GM21528 (cell line): ENCODE measurements at regions not wholly inside any gene's neighbourhood (a gene's known extent, or its start where the extent isn't known, plus 50 kb on each side); places are given as distances from the start of the nearest gene placed in this dataset.
"Not testable (repeated sequence)": the region's sequence is repeated elsewhere in the genome, so short reads cannot be mapped to it uniquely, and the experiment has no call there.

Experiments
- ATAC-seq: cut with Tn5 transposase; IDR thresholded peaks from one replicate; pipeline ENCODE4 v1.9.1; 2021; ENCODE audit warnings: mild to moderate bottlenecking, moderate library complexity; ENCODE audit not compliant: unreplicated experiment, low FRiP score

- ATAC-seq, result no peak
Measured at GRCh38 chr4:18194278-18194677, 172.7 kb upstream of the LCORL start.

DNA sequence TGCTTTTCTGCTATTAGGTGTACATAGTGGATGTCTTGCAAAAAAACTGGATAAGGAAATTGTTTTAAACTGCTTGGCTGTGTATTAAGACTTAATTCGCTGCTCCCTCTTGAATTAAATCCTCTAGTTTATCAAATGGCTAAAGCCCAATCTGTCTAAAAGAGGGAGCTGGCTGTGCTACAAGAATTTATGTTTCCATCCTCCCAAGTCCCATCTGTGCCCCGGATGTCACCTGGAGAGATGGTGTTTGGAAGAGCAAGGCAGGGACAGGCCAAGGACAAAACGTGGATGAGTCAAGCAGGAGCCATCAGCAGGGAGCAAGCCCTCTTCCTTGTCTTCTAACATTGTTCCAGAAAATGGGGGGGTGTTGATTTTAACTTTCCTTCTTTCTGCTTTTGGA, 171.3 kb upstream of the LCORL start:
- no peak for ATAC-seq

DNA sequence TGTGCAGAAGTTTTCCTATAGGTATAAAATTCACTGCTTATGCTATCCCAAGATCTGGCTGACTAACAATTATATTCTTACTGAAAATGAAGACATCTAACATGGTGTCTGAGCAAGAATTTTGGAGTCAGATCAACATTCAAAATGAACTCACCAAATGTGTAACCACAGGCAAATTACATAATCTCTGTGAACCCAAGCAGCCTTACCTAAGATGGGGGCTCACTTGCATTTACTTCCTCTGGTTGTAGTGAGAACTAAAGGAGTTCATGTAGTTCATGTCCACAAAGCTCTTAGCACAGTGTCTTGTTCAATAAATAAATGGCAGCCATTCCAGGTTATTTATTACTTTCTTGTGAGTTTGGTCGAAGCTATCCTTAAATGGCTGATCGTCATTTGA, 163.9 kb upstream of the LCORL start:
- ATAC-seq, result no peak

- ATAC-seq, result no peak
Measured at GRCh38 chr4:18180892-18181291, 159.3 kb upstream of the LCORL start.

DNA sequence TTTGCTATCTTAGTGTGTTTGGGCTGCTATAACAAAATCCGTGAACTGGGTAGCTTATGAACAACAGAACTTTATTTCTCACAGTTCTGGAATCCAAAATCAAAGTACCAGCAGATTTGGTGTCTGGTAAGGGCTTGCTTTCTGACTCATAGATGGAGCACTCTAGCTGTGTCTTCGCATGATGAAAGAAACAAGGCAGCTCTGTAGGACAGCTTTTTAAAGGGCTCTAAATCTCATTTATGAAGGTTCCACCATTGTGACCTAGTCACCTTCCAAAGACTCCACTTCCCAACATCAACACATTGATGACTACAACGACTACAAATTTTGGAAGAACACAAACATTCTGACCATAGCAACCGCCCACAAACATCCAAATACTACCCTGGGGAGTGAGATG, 158.6 kb upstream of the LCORL start:
- ATAC-seq, result no peak

DNA sequence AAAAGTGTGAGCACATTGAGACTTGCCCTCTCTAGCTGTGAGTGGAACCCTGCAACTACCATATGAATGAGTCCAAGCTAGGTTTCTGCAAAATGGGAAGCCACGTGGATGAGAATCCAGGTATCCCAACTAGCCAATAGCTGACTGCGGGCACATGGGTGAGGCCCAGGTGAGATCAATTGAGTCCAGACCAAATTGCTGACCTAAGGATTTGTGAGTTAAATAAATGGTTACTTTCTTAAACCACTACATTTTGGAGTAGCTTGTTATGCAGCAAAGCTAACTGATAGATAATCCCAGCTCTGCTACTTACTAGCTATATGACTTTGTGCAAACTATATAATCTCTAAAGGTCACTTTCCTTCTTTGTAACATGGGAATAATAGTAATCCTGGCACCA, 150.3 kb upstream of the LCORL start:
- ATAC-seq, result no peak

- ATAC-seq, result no peak
Measured at GRCh38 chr4:18167831-18168230, 146.3 kb upstream of the LCORL start.

DNA sequence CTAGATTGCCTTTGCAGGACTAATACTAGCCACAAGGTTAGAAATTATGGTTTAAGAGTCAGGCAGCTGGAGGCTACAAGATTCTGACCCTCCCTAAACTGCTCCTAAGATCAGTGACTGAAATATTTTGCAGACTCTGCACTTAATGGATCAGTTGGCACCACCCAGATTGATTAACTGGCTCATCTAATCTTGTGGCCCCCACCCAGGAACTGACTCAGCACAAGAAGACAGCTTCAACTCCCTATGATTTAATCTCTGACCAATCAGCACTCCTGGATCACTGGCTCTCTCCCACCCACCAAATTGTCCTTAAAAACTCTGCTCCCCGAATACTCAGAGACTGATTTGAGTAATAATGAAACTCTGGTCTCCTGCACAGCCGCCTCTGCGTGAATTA, 145.4 kb upstream of the LCORL start:
- no peak for ATAC-seq

GRCh38 chr4:18162453-18162852, 140.9 kb upstream of the LCORL start:
- no peak for ATAC-seq

DNA sequence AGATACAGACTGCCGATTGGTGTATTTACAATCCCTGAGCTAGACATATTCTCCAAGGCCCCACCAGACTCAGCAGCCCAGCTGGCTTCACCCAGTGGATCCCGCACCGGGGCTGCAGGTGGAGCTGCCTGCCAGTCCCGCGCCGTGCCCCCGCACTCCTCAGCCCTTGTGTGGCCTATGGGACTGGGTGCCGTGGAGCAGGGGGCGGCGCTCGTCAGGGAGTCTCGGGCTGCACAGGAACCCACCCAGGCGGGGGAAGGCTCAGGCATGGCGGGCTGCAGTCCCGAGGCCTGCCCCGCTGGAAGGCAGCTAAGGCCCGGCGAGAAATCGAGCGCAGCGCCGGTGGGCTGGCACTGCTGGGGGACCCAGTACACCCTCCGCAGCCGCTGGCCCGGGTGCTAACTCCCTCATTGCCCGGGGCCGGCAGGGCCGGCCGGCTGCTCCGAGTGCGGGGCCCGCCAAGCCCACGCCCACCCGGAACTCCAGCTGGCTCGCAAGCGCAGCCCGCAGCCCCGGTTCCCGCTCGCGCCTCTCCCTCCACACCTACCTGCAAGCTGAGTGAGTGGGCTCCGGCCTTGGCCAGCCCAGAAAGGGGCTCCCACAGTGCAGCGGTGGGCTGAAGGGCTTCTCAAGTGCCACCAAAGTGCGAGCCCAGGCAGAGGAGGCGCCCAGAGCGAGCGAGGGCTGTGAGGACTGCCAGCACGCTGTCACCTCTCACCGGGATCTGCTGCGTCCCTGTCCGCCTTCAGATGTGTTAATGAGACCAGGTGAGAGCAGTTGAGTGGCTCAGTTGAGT, 137.8 kb upstream of the LCORL start:
- not testable (repeated sequence) for ATAC-seq

- ATAC-seq, result no peak
Measured at GRCh38 chr4:18155067-18156041, 133.8 kb upstream of the LCORL start.

- no peak for ATAC-seq
Measured at GRCh38 chr4:18138076-18138665, 116.6 kb upstream of the LCORL start.

DNA sequence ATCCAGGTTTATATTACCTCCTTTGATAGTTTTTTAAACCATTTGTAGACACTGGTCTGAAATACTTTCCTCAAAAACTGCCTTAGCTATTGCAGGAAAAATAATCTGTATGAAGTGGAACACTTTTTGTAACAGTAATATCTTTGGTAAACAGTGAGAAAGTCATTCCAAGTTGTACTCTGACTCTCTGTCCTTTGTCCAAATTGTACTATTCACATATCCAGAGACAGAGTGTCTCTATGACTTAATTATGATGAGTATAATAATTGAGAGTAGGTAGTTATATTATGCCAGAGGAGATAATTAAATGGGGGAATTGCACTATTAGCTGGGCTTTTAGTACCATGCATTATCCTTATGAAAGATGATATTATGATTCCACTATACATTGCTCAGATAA, 112.6 kb upstream of the LCORL start:
- no peak for ATAC-seq

GRCh38 chr4:18130256-18130655, 108.7 kb upstream of the LCORL start:
- ATAC-seq, result no peak

DNA sequence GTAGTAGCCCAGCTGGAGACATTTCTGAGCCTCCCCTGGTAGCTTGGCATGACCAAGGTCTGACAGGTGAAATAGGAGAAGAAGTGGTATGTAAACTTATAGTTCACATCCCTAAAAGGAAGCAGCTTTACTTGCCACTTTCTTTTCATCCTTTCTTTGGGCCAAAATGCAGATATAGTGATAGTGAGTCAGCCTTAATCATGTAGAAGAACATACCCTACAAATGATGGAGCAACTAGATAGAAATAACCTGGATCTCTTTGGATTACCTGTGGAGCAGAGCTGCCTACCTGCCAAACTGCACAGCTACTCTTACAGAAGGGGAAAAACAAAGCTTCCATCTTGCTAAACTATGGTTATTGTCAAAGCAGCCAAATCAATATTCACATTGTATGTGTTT, 106.7 kb upstream of the LCORL start:
- ATAC-seq, result no peak

GRCh38 chr4:18127030-18127429, 105.5 kb upstream of the LCORL start:
- ATAC-seq, result no peak

DNA sequence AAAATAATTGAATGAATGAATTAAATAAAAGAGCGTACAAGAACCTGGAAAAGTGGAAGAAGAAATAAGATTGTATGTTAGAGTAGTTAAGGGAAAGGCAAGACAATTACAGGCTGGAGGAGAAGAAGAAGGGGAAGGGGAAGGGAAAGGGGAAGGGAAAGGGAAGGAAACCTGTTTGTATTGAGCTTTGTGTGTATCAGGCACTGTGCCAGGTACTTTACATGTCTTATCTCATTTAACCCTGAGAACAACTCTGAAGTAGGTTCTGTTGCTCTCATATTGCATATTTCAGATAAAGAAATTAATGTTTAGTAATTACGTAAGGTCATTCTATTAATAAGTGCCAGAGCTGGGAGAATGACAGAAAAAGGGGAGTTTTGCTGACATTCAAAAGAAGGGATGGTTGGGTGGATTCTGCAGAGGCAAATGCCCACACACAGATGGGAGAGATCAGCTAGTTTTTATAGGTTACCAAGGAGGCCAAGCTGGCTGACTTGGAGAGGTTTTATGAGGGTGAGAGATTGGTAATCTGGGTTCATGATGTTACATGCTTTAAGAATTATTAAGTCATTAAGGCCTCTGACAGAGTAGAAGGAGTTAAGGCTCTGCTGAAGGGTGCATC, 92.3 kb upstream of the LCORL start:
- ATAC-seq, result no peak

DNA sequence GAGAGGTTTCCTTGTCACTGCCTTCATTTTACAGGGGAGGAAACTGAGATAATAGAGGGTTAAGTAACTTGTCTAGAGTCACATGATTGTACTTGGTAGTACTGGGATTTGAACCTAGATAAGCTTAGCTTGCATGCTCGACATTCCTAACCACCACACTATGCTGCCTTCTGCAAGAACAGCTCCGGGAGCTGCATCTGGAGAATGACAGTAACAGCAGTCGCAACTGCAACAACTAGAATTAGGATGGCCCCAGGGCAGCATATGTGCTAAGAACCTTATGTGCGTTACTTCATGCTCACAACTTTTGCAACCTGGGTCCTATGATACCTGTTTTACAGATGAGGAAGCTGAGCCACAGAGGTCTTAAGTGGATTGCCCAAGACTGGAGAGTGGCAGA, 89.5 kb upstream of the LCORL start:
- no peak for ATAC-seq

DNA sequence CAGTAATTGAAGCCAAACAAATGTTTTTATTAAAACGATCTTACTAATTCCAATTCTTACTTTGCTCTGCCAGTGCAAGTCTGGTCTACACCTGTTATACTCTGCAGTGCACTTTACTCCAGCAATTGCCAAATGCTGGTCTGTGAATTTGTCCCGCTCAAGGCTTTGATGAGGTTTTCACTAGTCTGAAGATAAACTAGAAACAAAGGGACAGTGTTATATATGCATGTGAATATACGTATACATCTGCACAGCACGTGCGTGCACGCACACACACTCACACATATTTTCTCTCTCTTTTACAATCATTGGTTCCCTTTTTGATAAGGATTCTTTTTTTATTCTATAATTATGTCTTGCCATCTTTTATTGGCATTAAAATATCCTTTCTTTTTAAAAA, 88.5 kb upstream of the LCORL start:
- ATAC-seq, result no peak

DNA sequence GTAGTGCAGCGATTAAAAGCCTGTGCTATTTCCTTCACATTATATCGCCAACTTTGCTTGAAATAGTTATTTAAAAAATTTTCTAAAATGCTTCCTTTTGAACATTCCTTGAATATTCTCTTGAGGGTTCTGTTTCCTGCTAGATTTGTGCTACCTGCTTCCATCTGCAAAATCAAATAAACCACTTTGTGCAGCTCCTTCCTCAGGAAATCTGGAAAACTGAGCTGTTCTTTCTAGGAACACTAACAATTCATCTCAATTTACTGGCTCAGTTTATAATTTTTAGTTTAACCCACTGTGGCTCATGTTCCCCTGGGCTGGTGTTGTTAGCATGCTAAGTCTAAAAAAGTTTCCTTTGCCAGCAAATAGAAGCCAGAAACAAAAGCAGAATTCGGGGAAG, 88.1 kb upstream of the LCORL start:
- ATAC-seq, result no peak
